Caco-2 (cell line): ENCODE measurements at regions not wholly inside any gene's neighbourhood (a gene's known extent, or its start where the extent isn't known, plus 50 kb on each side); places are given as distances from the start of the nearest gene placed in this dataset.

Experiments
- BruUV-seq: library from RNA; stranded (reverse); fragments of 400-500 nt; replicated peaks from 2 replicates; lab custom pipeline; 2021; lab: Mats Ljungman, UMichigan
- CTCF ChIA-PET: fragments of 300-600 bp; sonication (Branson Sonifier 250); formaldehyde crosslinking; loops from one replicate; lab custom pipeline; 2022; ENCODE audit warnings: antibody characterized with exemption; lab: Charles Lee
- POLR2A ChIA-PET: fragments of 300-600 bp; sonication (Branson Sonifier 250); formaldehyde crosslinking; loops from one replicate; lab custom pipeline; 2022; ENCODE audit warnings: antibody characterized with exemption; lab: Charles Lee
- DNase-seq, 2 experiments: peaks; one replicate each; pipeline versions ENCODE4 v3.0.0 to v3.0.0-alpha.2; 2020 to 2022
- H3K27me3 ChIP-seq: replicated peaks from 2 replicates; pipeline ENCODE4 v1.6.0; 2011; ENCODE audit warnings: low read length; ENCODE audit not compliant: control insufficient read depth, insufficient read depth
- H3K36me3 ChIP-seq: 2 replicates; pipeline ENCODE4 v1.5.1; 2011; ENCODE audit warnings: low read length; ENCODE audit not compliant: control insufficient read depth, insufficient read depth
- H3K4me1 ChIP-seq: fragments of 250-450 bp; sonication (Bioruptor Pico); 2 replicates; pipeline ENCODE4 v1.5.1; 2020; ENCODE audit warnings: mild to moderate bottlenecking
- H3K4me3 ChIP-seq: 2 replicates; pipeline ENCODE4 v1.5.1; 2011; ENCODE audit warnings: low read depth, mild to moderate bottlenecking, control low read depth, low read length
- H3K9me3 ChIP-seq: fragments of 250-450 bp; sonication (Bioruptor Pico); 2 replicates; pipeline ENCODE4 v1.5.1; 2020; ENCODE audit warnings: mild to moderate bottlenecking, moderate library complexity
- H3K27ac Mint-ChIP-seq: one replicate; pipeline ENCODE4 v1.8.0; 2022; ENCODE audit warnings: mixed read lengths; ENCODE audit not compliant: unreplicated experiment
- H3K27me3 Mint-ChIP-seq: one replicate; pipeline ENCODE4 v1.8.0; 2022; ENCODE audit warnings: mixed read lengths; ENCODE audit not compliant: insufficient read depth, unreplicated experiment
- H3K36me3 Mint-ChIP-seq: one replicate; pipeline ENCODE4 v1.8.0; 2022; ENCODE audit warnings: mild to moderate bottlenecking, mixed read lengths; ENCODE audit not compliant: insufficient read depth, unreplicated experiment
- H3K4me1 Mint-ChIP-seq: one replicate; pipeline ENCODE4 v1.8.0; 2022; ENCODE audit warnings: low read depth, mixed read lengths; ENCODE audit not compliant: unreplicated experiment
- H3K4me3 Mint-ChIP-seq: one replicate; pipeline ENCODE4 v1.8.0; 2022; ENCODE audit warnings: mild to moderate bottlenecking, moderate library complexity, mixed read lengths; ENCODE audit not compliant: unreplicated experiment
- H3K9me3 Mint-ChIP-seq: one replicate; pipeline ENCODE4 v1.8.0; 2022; ENCODE audit warnings: mixed read lengths; ENCODE audit not compliant: unreplicated experiment
- CTCF ChIP-seq, 2 experiments: fragments of 200-600 bp in 1 of 2; IDR thresholded peaks; 1 replicate in 1 of 2; 2 replicates in 1 of 2; pipeline versions ENCODE4 v1.5.1 to v1.8.0; 2011 to 2022; ENCODE audit warnings: antibody characterized with exemption in 1 of 2, control low read depth in 1 of 2, inconsistent platforms in 1 of 2, low read depth in 1 of 2, low read length in 1 of 2, mild to moderate bottlenecking in 1 of 2, moderate library complexity in 1 of 2; ENCODE audit not compliant: insufficient read depth in 1 of 2, severe bottlenecking in 1 of 2, unreplicated experiment in 1 of 2
- intact Hi-C: fragments of 100-400 bp; cut with micrococcal nuclease; formaldehyde crosslinking; loops from one replicate; pipeline ENCODE4 v1.10.0; 2022; ENCODE audit not compliant: unreplicated experiment

- POLR2A ChIA-PET: no interaction called here
- no peaks in the 10 kb centered on the region for H3K36me3 Mint-ChIP-seq
- CTCF ChIA-PET: no interaction called here
- no peaks in the 10 kb centered on the region for H3K9me3 Mint-ChIP-seq
- no TSS peak for BruUV-seq
- no peaks in the 10 kb centered on the region for H3K4me1 Mint-ChIP-seq
- no peak overlapping the region for H3K4me3 ChIP-seq
- DNase-seq: no peak
- no peaks in the 10 kb centered on the region for H3K4me1 ChIP-seq
- TF ChIP-seq CTCF (IDR thresholded peaks at IDR 0.05; ENCODE audit: insufficient read depth in 1 of 2, low read depth in 1 of 2, low read length in 1 of 2, severe bottlenecking in 1 of 2, unreplicated experiment in 1 of 2): no peak
- H3K4me3 Mint-ChIP-seq: no peak overlapping the region
- intact Hi-C loops: no loop called here
- no peak overlapping the region for H3K27ac Mint-ChIP-seq
- H3K9me3 ChIP-seq: no peaks in the 10 kb centered on the region
- no peaks in the 10 kb centered on the region for H3K36me3 ChIP-seq
- H3K27me3 Mint-ChIP-seq: peaks cover 2% of the 10 kb centered on the region
- no peaks in the 10 kb centered on the region for H3K27me3 ChIP-seq
Measured at GRCh38 chr1:24257373-24257772, 61.8 kb upstream of the GRHL3 start.

GRCh38 chr1:24256687-24257086 is 62.5 kb upstream of the GRHL3 start:
- Histone ChIP-seq H3K27me3 (no peaks in the 10 kb centered on the region), H3K9me3 (no peaks in the 10 kb centered on the region), H3K4me3 (no peak overlapping the region), H3K4me1 (no peaks in the 10 kb centered on the region), H3K36me3 (no peaks in the 10 kb centered on the region)
- Mint-ChIP-seq H3K4me3 (no peak overlapping the region), H3K27me3 (peaks cover 2% of the 10 kb centered on the region), H3K27ac (no peak overlapping the region), H3K9me3 (no peaks in the 10 kb centered on the region), H3K36me3 (no peaks in the 10 kb centered on the region), H3K4me1 (no peaks in the 10 kb centered on the region)
- TF ChIP-seq CTCF (IDR thresholded peaks at IDR 0.05; ENCODE audit: insufficient read depth in 1 of 2, low read depth in 1 of 2, low read length in 1 of 2, severe bottlenecking in 1 of 2, unreplicated experiment in 1 of 2): no peak
- intact Hi-C loops: no loop called here
- CTCF ChIA-PET: no interaction called here
- no peak for DNase-seq
- POLR2A ChIA-PET: no interaction called here
- BruUV-seq: no TSS peak

- no peaks in the 10 kb centered on the region for H3K36me3 ChIP-seq
- BruUV-seq: no TSS peak
- peaks cover 2% of the 10 kb centered on the region for H3K27me3 Mint-ChIP-seq
- no peaks in the 10 kb centered on the region for H3K27me3 ChIP-seq
- no peak overlapping the region for H3K4me3 Mint-ChIP-seq
- CTCF ChIA-PET: no interaction called here
- no peak overlapping the region for H3K4me3 ChIP-seq
- no peaks in the 10 kb centered on the region for H3K9me3 Mint-ChIP-seq
- POLR2A ChIA-PET: interaction anchor here (0.5 kb wide), 1 partner anchor 105 kb away, joined by 6 read pairs; no protein-coding TSS in a partner anchor
- no peak overlapping the region for H3K27ac Mint-ChIP-seq
- H3K36me3 Mint-ChIP-seq: no peaks in the 10 kb centered on the region
- DNase-seq: no peak
- H3K9me3 ChIP-seq: no peaks in the 10 kb centered on the region
- no peaks in the 10 kb centered on the region for H3K4me1 Mint-ChIP-seq
- no peak for TF ChIP-seq CTCF (IDR thresholded peaks at IDR 0.05; ENCODE audit: insufficient read depth in 1 of 2, low read depth in 1 of 2, low read length in 1 of 2, severe bottlenecking in 1 of 2, unreplicated experiment in 1 of 2)
- intact Hi-C loops: no loop called here
- no peaks in the 10 kb centered on the region for H3K4me1 ChIP-seq
Measured at GRCh38 chr1:24255226-24255625, 63.9 kb upstream of the GRHL3 start.
